ENCODE measurements at regions not wholly inside any gene's neighbourhood (a gene's known extent, or its start where the extent isn't known, plus 50 kb on each side); places are given as distances from the start of the nearest gene placed in this dataset.

GRCh38 chr16:6106061-6106460 is 1008.5 kb upstream of the EEF2KMT start:
- no peak for FAIRE-seq

GRCh38 chr16:6105115-6105514 is 1007.5 kb upstream of the EEF2KMT start:
- no peak for FAIRE-seq

- no peak for FAIRE-seq
Measured at GRCh38 chr16:6104428-6104827, 1006.8 kb upstream of the EEF2KMT start.

GRCh38 chr16:6103561-6103960 is 1006.0 kb upstream of the EEF2KMT start:
- FAIRE-seq: no peak

GRCh38 chr16:6099102-6099501 is 1001.5 kb upstream of the EEF2KMT start:
- FAIRE-seq: no peak

- FAIRE-seq: no peak
Measured at GRCh38 chr16:6096931-6097670, 999.5 kb upstream of the EEF2KMT start.

GRCh38 chr16:6095414-6095813 is 997.8 kb upstream of the EEF2KMT start:
- FAIRE-seq: no peak

GRCh38 chr16:6091021-6091420 is 993.4 kb upstream of the EEF2KMT start:
- no peak for FAIRE-seq

- FAIRE-seq: peak; percentile 30
Measured at GRCh38 chr16:6081320-6081976, 983.9 kb upstream of the EEF2KMT start.

GRCh38 chr16:6076631-6077030 is 979.0 kb upstream of the EEF2KMT start:
- FAIRE-seq: no peak

GRCh38 chr16:6068063-6068462 is 970.5 kb upstream of the EEF2KMT start:
- no peak for FAIRE-seq

GRCh38 chr16:6066652-6067051 is 969.1 kb upstream of the EEF2KMT start:
- no peak for FAIRE-seq

- FAIRE-seq: no peak
Measured at GRCh38 chr16:6063526-6063925, 965.9 kb upstream of the EEF2KMT start.

- no peak for FAIRE-seq
Measured at GRCh38 chr16:6059671-6060070, 962.1 kb upstream of the EEF2KMT start.

- FAIRE-seq: no peak
Measured at GRCh38 chr16:6057821-6058220, 960.2 kb upstream of the EEF2KMT start.

GRCh38 chr16:6048017-6048416 is 950.4 kb upstream of the EEF2KMT start:
- FAIRE-seq: no peak

- no peak for FAIRE-seq
Measured at GRCh38 chr16:6047325-6047724, 949.7 kb upstream of the EEF2KMT start.

GRCh38 chr16:6038941-6039645 is 941.5 kb upstream of the EEF2KMT start:
- FAIRE-seq: no peak

- FAIRE-seq: no peak
Measured at GRCh38 chr16:6035161-6035560, 937.6 kb upstream of the EEF2KMT start.

GRCh38 chr16:6034511-6034910 is 936.9 kb upstream of the EEF2KMT start:
- no peak for FAIRE-seq

GRCh38 chr16:6032438-6032837 is 934.8 kb upstream of the EEF2KMT start:
- FAIRE-seq: no peak

- FAIRE-seq: no peak
Measured at GRCh38 chr16:6031567-6031966, 934.0 kb upstream of the EEF2KMT start.

- no peak for FAIRE-seq
Measured at GRCh38 chr16:6031102-6031501, 933.5 kb upstream of the EEF2KMT start.

GRCh38 chr16:6027733-6028132 is 930.1 kb upstream of the EEF2KMT start:
- FAIRE-seq: no peak
